BLaER1 (cell line): ENCODE measurements at regions not wholly inside any gene's neighbourhood (a gene's known extent, or its start where the extent isn't known, plus 50 kb on each side); places are given as distances from the start of the nearest gene placed in this dataset.
"Not testable (repeated sequence)": the region's sequence is repeated elsewhere in the genome, so short reads cannot be mapped to it uniquely, and the experiment has no call there.

Experiments used
- H3K27ac ChIP-seq: shearing (Covaris generic); formaldehyde crosslinking; 2 replicates; pipeline ENCODE4 v1.8.1; 2022
- H3K27me3 ChIP-seq: shearing (Covaris generic); formaldehyde crosslinking; 2 replicates; pipeline ENCODE4 v1.8.1; 2022
- H3K36me3 ChIP-seq: shearing (Covaris generic); formaldehyde crosslinking; 2 replicates; pipeline ENCODE4 v1.8.1; 2022
- H3K4me1 ChIP-seq: shearing (Covaris generic); formaldehyde crosslinking; 2 replicates; pipeline ENCODE4 v1.8.1; 2022
- H3K4me2 ChIP-seq: shearing (Covaris generic); formaldehyde crosslinking; 2 replicates; pipeline ENCODE4 v1.8.1; 2022
- H3K4me3 ChIP-seq: shearing (Covaris generic); formaldehyde crosslinking; 2 replicates; pipeline ENCODE4 v1.8.1; 2022
- H3K9ac ChIP-seq: shearing (Covaris generic); formaldehyde crosslinking; 2 replicates; pipeline ENCODE4 v1.8.1; 2022
- H3K9me3 ChIP-seq: shearing (Covaris generic); formaldehyde crosslinking; 2 replicates; pipeline ENCODE4 v1.8.1; 2022
- H4K20me1 ChIP-seq: shearing (Covaris generic); formaldehyde crosslinking; 2 replicates; pipeline ENCODE4 v1.8.1; 2022
- Cebpa-rat ChIP-seq: shearing (Covaris generic); IDR thresholded peaks from 2 replicates; pipeline ENCODE4 v1.8.1; 2022

DNA sequence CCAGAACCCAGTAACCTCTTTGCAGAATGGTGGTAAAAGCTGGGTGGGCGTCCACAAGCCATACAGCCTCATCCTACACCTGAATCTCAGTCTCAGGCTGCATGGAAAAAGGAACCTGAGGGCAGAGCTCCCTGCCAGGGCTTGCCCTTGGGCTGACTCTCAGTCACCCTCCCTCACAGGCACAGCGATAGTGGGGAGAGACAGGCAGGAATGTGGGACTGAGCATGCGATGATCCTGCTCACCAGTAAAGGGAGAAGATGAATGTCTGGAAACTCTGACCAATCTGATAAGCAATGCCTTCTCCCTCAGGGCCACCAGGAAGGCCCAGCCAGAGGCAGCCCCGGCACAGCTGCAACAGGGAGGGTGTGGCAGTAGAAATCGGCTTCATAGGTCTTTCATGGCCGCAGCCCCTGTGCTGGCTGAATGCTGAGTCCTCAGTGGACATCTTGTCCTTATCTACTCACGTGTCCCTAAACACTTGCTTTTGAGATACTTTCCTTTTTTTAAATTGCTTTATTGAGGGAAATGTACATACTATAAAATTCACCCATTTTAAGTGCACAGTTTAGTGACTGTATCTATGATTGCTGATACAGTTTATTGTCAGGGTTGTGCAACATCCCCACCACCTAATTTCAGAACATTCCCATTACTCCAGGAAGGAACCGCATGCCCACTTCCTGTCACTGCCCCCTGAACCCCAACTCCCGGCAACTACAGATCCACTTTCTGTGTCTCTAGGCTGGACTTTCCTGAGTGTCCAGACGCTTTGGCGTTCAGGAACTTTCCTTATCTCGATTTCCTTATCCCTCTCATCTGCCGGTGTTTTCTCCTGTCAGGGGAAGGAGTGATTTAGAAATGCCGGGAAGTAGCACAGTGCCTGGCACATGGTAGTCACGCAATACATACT lies 258.1 kb downstream of the PCNX1 start:
- H3K4me1 ChIP-seq: no peaks in the 10 kb centered on the region
- no peak for TF ChIP-seq Cebpa-rat
- no peak overlapping the region for H3K4me2 ChIP-seq
- H3K27ac ChIP-seq: no peak overlapping the region
- H3K4me3 ChIP-seq: no peak overlapping the region
- no peak overlapping the region for H3K9ac ChIP-seq
- H3K27me3 ChIP-seq: no peaks in the 10 kb centered on the region
- no peaks in the 10 kb centered on the region for H3K36me3 ChIP-seq
- H3K9me3 ChIP-seq: peaks cover 10% of the 10 kb centered on the region
- H4K20me1 ChIP-seq: no peaks in the 10 kb centered on the region

DNA sequence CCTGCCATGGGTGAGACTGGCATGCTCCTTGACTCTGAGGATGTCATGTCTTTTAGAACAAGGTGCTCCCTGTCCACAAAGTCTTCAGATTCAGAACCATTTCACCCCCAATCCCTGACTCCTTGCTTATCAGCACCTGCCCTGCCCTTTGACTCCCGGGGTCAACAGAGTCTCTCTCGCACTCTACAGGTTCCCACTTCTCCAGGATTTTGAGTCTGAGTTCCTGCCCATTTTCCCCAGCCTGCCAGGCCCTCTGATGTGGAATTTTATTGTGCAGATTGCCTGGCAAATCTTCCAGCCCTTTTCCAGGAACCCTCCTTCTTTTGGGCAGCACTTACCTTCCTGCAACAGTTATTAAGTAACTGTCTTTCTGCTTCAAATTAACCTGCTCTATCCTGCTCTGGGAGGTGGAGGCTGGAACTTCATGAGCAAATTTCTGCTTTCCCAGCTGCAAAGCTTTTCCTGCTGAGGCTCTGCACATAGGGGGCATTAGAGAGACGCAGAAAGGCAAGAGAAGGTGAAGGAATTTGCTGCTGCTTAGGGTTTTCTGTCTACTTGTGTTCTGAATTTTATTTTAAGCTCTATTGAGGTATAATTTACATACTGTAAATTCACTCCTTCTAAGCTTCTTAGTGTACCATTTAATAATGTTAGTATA lies 259.1 kb downstream of the PCNX1 start:
- peaks cover 4% of the 10 kb centered on the region; the same call in 1 of the 2 replicates for H3K9me3 ChIP-seq
- H4K20me1 ChIP-seq: no peaks in the 10 kb centered on the region
- H3K4me1 ChIP-seq: no peaks in the 10 kb centered on the region
- no peaks in the 10 kb centered on the region for H3K36me3 ChIP-seq
- no peak overlapping the region for H3K27ac ChIP-seq
- H3K27me3 ChIP-seq: no peaks in the 10 kb centered on the region
- H3K4me2 ChIP-seq: no peak overlapping the region
- no peak overlapping the region for H3K4me3 ChIP-seq
- TF ChIP-seq Cebpa-rat: no peak
- no peak overlapping the region for H3K9ac ChIP-seq

DNA sequence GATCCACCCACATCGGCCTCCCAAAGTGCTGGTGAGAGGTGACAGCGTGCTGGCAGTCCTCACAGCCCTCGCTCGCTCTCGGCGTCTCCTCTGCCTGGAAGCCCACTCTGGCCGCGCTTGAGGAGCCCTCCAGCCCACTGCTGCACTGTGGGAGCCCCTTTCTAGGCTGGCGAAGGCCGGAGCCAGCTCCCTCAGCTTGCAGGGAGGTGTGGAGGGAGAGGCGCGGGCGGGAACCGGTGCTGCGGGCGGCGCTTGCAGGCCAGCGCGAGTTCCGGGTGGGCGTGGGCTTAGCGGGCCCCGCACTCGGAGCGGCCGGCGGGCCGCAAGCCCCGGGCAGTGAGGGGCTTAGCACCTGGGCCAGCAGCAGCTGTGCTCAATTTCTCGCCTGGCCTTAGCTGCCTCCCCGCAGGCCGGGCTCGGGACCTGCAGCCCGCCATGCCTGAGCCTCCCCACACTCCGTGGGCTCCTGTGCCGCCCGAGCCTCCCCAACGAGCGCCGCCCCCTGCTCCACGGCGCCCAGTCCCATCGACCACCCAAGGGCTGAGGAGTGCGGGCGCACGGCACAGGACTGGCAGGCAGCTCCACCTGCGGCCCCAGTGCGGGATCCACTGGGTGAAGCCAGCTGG lies 260.2 kb downstream of the PCNX1 start:
- not testable (repeated sequence) for H3K4me2 ChIP-seq, H3K4me3 ChIP-seq

DNA sequence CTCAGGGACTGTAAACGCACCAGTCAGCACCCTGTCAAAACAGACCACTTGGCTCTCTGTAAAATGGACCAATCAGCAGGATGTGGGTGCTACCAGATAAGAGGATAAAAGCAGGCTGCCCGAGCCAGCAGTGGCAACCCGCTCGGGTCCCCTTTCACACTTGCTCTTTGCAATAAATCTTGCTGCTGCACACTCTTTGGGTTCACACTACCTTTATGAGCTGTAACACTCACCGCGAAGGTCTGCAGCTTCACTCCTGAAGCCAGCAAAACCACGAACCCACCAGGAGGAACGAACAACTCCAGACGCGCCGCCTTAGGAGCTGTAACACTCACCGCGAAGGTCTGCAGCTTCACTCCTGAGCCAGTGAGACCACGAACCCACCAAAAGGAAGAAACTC lies 260.9 kb downstream of the PCNX1 start:
- H3K9me3 ChIP-seq, H3K27me3 ChIP-seq, H3K4me1 ChIP-seq, H4K20me1 ChIP-seq, H3K9ac ChIP-seq, H3K4me3 ChIP-seq, H3K36me3 ChIP-seq, H3K27ac ChIP-seq, H3K4me2 ChIP-seq: not testable (repeated sequence)

More for the DNA sequence above, 260.2 kb downstream of the PCNX1 start:
- not testable (repeated sequence) for H3K4me1 ChIP-seq, H3K27ac ChIP-seq, H3K36me3 ChIP-seq, H4K20me1 ChIP-seq, H3K27me3 ChIP-seq, H3K9ac ChIP-seq, H3K9me3 ChIP-seq

DNA sequence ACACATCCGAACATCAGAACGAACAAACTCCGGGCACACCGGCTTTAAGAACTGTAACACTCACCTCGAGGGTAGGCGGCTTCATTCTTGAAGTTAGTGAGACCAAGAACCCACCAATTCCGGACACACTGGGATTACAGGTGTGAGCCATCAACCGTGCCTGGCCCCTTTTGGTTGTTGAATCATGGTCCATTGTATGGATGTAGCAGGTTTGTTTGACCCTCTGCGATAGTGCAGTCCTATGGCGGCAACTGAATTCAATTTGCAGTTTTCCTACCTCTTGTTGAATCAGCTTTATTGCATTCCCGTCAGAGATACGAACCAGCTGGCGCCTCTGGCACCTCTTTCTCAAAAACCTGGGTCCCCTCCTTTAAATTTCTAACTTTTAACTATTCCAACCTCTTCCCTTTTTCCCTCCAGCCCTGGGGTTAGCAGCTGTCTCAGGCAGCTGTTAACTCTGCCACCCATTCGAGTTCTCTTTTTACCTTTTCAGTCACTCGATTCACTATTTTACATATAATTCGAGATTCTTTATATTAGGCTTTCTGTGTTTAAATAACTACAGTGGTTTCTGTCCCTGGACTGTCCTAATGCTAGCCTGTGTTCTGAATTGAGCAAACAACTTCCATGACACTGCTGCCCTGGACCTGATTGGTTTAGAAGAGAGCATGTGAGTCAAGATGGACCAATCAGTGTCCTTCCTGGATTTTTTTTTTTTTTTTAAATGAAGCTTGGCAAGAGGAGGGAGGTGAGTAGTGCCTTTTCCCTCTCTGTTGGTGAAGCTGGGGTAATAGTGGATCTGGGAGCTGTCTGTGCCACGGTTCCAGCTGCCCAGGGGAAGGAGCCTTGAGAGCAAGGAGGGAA lies 261.5 kb downstream of the PCNX1 start:
- Histone ChIP-seq H3K27me3 (no peaks in the 10 kb centered on the region), H3K27ac (no peak overlapping the region), H3K9me3 (peaks cover 4% of the 10 kb centered on the region; the same call in 1 of the 2 replicates), H3K4me2 (no peak overlapping the region), H3K9ac (no peak overlapping the region), H3K4me1 (no peaks in the 10 kb centered on the region), H3K4me3 (no peak overlapping the region), H4K20me1 (no peaks in the 10 kb centered on the region), H3K36me3 (no peaks in the 10 kb centered on the region)
- TF ChIP-seq Cebpa-rat: no peak

DNA sequence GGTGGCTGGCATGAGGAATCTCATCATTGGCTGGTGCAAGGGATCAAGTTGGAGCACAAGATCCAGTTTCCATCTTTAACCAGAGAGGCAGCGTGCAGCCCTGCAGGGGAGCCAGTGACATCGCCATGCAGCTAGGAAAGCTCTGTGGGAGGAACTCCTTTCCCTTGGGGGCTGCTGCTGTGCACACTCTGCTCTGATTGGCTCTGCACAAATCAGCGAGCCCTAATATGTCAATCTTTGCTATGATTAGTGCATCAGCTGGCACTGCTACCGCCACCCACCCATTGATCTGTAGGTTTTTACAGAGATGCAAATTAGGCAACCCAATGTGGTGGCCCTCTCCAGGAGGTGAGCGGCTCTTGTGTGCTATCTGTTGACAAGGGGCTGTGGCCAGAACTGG lies 262.6 kb downstream of the PCNX1 start:
- no peak overlapping the region for H3K4me3 ChIP-seq

DNA sequence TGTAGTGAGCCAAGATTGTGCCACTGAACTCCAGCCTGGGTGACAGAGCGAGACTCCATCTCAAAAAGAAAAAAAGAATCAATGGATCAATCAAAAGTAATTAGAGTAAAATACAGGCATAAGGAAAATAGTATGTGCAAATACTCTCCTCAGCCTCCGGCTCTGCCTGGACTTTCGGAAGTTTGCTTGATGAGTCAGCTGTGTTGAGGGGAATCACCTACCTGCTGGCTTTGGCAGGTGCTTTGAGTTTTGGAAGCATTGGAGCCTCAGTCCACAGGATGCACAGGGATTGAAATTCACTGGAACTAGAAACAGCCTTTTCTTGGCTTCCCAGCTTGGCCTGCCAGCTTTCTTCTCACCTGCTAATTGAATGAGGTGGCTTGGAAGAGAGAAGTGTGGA lies 268.2 kb downstream of the PCNX1 start:
- Histone ChIP-seq H3K27me3 (no peaks in the 10 kb centered on the region), H3K4me2 (no peak overlapping the region), H3K4me3 (no peak overlapping the region), H4K20me1 (no peaks in the 10 kb centered on the region), H3K36me3 (no peaks in the 10 kb centered on the region), H3K4me1 (no peaks in the 10 kb centered on the region), H3K9me3 (no peaks in the 10 kb centered on the region), H3K27ac (no peak overlapping the region), H3K9ac (no peak overlapping the region)
- no peak for TF ChIP-seq Cebpa-rat

More for the DNA sequence above, 262.6 kb downstream of the PCNX1 start:
- Histone ChIP-seq H3K9me3 (peaks cover 4% of the 10 kb centered on the region; the same call in 1 of the 2 replicates), H3K27ac (no peak overlapping the region), H4K20me1 (no peaks in the 10 kb centered on the region), H3K4me1 (no peaks in the 10 kb centered on the region), H3K9ac (no peak overlapping the region), H3K27me3 (no peaks in the 10 kb centered on the region), H3K36me3 (no peaks in the 10 kb centered on the region), H3K4me2 (no peak overlapping the region)
- TF ChIP-seq Cebpa-rat: no peak

DNA sequence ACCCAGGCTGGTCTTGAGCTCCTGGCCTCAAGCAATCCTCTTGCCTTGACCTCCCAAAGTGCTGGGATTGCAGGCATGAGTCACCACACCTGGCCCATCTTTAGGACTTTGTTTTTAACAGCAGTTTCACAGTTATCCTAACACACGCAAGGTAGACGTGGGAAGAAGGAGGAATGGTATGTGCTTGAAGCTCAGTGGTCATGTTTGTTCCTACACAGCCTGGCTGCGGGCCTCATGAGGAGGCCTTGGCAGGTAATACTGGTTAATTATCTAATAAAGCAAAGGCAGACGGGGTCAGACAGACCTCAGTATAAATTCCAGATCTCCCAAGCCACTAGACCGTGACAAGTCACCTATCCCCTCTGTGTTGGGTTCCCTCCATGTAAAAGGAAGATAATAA lies 271.8 kb downstream of the PCNX1 start:
- Histone ChIP-seq H3K9ac (no peak overlapping the region), H3K4me3 (no peak overlapping the region), H3K4me2 (no peak overlapping the region), H3K4me1 (no peaks in the 10 kb centered on the region), H3K9me3 (no peaks in the 10 kb centered on the region), H4K20me1 (no peaks in the 10 kb centered on the region), H3K27me3 (no peaks in the 10 kb centered on the region), H3K36me3 (no peaks in the 10 kb centered on the region), H3K27ac (no peak overlapping the region)
- TF ChIP-seq Cebpa-rat: no peak

DNA sequence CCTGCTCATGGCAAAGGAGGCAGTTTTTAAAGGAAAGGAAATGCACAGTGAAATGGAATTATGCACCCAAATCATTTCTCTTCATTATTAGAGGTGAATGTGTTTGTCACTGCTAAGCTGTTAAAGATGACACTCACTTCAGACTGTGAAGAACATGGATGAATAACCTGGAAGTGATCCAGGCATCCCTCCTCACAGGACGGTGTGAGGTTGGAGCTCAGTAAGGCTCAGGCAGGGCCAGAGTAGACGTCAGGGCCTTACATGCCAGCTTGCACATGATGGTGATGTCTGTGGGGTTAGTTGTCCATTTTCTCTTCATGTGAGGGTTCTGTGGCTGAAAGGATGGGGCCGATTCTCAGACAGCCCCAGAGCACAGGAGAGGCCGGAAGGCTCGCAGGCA lies 273.1 kb downstream of the PCNX1 start:
- Histone ChIP-seq H3K27ac (no peak overlapping the region), H3K4me3 (no peak overlapping the region), H3K9ac (no peak overlapping the region), H3K4me1 (no peaks in the 10 kb centered on the region), H4K20me1 (no peaks in the 10 kb centered on the region), H3K27me3 (no peaks in the 10 kb centered on the region), H3K4me2 (no peak overlapping the region), H3K36me3 (no peaks in the 10 kb centered on the region), H3K9me3 (no peaks in the 10 kb centered on the region)
- TF ChIP-seq Cebpa-rat: no peak
